ENCODE measurements at regions not wholly inside any gene's neighbourhood (a gene's known extent, or its start where the extent isn't known, plus 50 kb on each side); places are given as distances from the start of the nearest gene placed in this dataset.

- Mint-ChIP-seq H3K4me3 (no peak overlapping the region), H3K36me3 (ENCODE audit: low read depth) (peaks cover 8% of the 10 kb centered on the region), H3K27me3 (ENCODE audit: low read depth) (peaks cover 9% of the 10 kb centered on the region), H3K27ac (no peak overlapping the region), H3K9me3 (no peaks in the 10 kb centered on the region), H3K4me1 (ENCODE audit: low read depth) (peaks cover 15% of the 10 kb centered on the region)
Observed at GRCh38 chr2:64230540-64230939, 86.3 kb upstream of the PELI1 start.

GRCh38 chr2:64232266-64232665 is 88.0 kb upstream of the PELI1 start:
- Mint-ChIP-seq H3K27ac (no peak overlapping the region), H3K9me3 (no peaks in the 10 kb centered on the region)

GRCh38 chr2:64233376-64233922 is 89.2 kb upstream of the PELI1 start:
- Mint-ChIP-seq H3K27me3 (ENCODE audit: low read depth) (peaks cover 9% of the 10 kb centered on the region), H3K36me3 (ENCODE audit: low read depth) (peaks cover 8% of the 10 kb centered on the region), H3K4me1 (ENCODE audit: low read depth) (peaks cover 5% of the 10 kb centered on the region), H3K4me3 (no peak overlapping the region), H3K9me3 (no peaks in the 10 kb centered on the region), H3K27ac (no peak overlapping the region)

More at GRCh38 chr2:64232266-64232665, 88.0 kb upstream of the PELI1 start:
- peaks cover 14% of the 10 kb centered on the region for H3K4me1 Mint-ChIP-seq (ENCODE audit: low read depth)
- peaks cover 8% of the 10 kb centered on the region for H3K36me3 Mint-ChIP-seq (ENCODE audit: low read depth)
- H3K27me3 Mint-ChIP-seq (ENCODE audit: low read depth) = peaks cover 9% of the 10 kb centered on the region
- no peak overlapping the region for H3K4me3 Mint-ChIP-seq

GRCh38 chr2:64234150-64234549 is 89.9 kb upstream of the PELI1 start:
- Mint-ChIP-seq H3K4me3 (no peak overlapping the region), H3K36me3 (ENCODE audit: low read depth) (peaks cover 10% of the 10 kb centered on the region), H3K4me1 (ENCODE audit: low read depth) (no peaks in the 10 kb centered on the region), H3K27ac (no peak overlapping the region), H3K9me3 (no peaks in the 10 kb centered on the region), H3K27me3 (ENCODE audit: low read depth) (peaks cover 13% of the 10 kb centered on the region)

GRCh38 chr2:64234785-64235184 is 90.6 kb upstream of the PELI1 start:
- H3K4me3 Mint-ChIP-seq = no peak overlapping the region
- peaks cover 13% of the 10 kb centered on the region for H3K27me3 Mint-ChIP-seq (ENCODE audit: low read depth)
- peaks cover 10% of the 10 kb centered on the region for H3K36me3 Mint-ChIP-seq (ENCODE audit: low read depth)
- H3K27ac Mint-ChIP-seq = no peak overlapping the region
- H3K9me3 Mint-ChIP-seq = no peaks in the 10 kb centered on the region
- H3K4me1 Mint-ChIP-seq (ENCODE audit: low read depth) = no peaks in the 10 kb centered on the region

- Mint-ChIP-seq H3K27ac (no peak overlapping the region), H3K9me3 (no peaks in the 10 kb centered on the region), H3K4me3 (no peak overlapping the region), H3K4me1 (ENCODE audit: low read depth) (no peaks in the 10 kb centered on the region), H3K36me3 (ENCODE audit: low read depth) (peaks cover 9% of the 10 kb centered on the region), H3K27me3 (ENCODE audit: low read depth) (peaks cover 21% of the 10 kb centered on the region)
Observed at GRCh38 chr2:64237266-64237665, 93.0 kb upstream of the PELI1 start.

GRCh38 chr2:64238799-64239198 is 94.6 kb upstream of the PELI1 start:
- Mint-ChIP-seq H3K9me3 (no peaks in the 10 kb centered on the region), H3K36me3 (ENCODE audit: low read depth) (peaks cover 9% of the 10 kb centered on the region), H3K4me3 (no peak overlapping the region), H3K4me1 (ENCODE audit: low read depth) (no peaks in the 10 kb centered on the region), H3K27ac (no peak overlapping the region), H3K27me3 (ENCODE audit: low read depth) (peaks cover 26% of the 10 kb centered on the region)

- Mint-ChIP-seq H3K27ac (no peak overlapping the region), H3K27me3 (ENCODE audit: low read depth) (peaks cover 29% of the 10 kb centered on the region), H3K9me3 (no peaks in the 10 kb centered on the region), H3K4me1 (ENCODE audit: low read depth) (peaks cover 2% of the 10 kb centered on the region), H3K36me3 (ENCODE audit: low read depth) (peaks cover 13% of the 10 kb centered on the region), H3K4me3 (no peak overlapping the region)
Observed at GRCh38 chr2:64243081-64244036, 99.1 kb upstream of the PELI1 start.

- peaks cover 25% of the 10 kb centered on the region for H3K27me3 Mint-ChIP-seq (ENCODE audit: low read depth)
- no peaks in the 10 kb centered on the region for H3K9me3 Mint-ChIP-seq
- peaks cover 12% of the 10 kb centered on the region for H3K36me3 Mint-ChIP-seq (ENCODE audit: low read depth)
- H3K27ac Mint-ChIP-seq = no peak overlapping the region
- H3K4me3 Mint-ChIP-seq = no peak overlapping the region
- peaks cover 2% of the 10 kb centered on the region for H3K4me1 Mint-ChIP-seq (ENCODE audit: low read depth)
Observed at GRCh38 chr2:64244037-64244416, 99.8 kb upstream of the PELI1 start.

- H3K4me1 Mint-ChIP-seq (ENCODE audit: low read depth) = peaks cover 2% of the 10 kb centered on the region
- no peaks in the 10 kb centered on the region for H3K9me3 Mint-ChIP-seq
- peaks cover 21% of the 10 kb centered on the region for H3K27me3 Mint-ChIP-seq (ENCODE audit: low read depth)
- H3K36me3 Mint-ChIP-seq (ENCODE audit: low read depth) = peaks cover 8% of the 10 kb centered on the region
- H3K27ac Mint-ChIP-seq = no peak overlapping the region
- H3K4me3 Mint-ChIP-seq = no peak overlapping the region
Observed at GRCh38 chr2:64245631-64246030, 101.4 kb upstream of the PELI1 start.

- H3K4me1 Mint-ChIP-seq (ENCODE audit: low read depth) = peaks cover 8% of the 10 kb centered on the region
- H3K27ac Mint-ChIP-seq = no peak overlapping the region
- H3K36me3 Mint-ChIP-seq (ENCODE audit: low read depth) = peaks cover 5% of the 10 kb centered on the region
- peaks cover 12% of the 10 kb centered on the region for H3K27me3 Mint-ChIP-seq (ENCODE audit: low read depth)
- H3K4me3 Mint-ChIP-seq = no peak overlapping the region
- H3K9me3 Mint-ChIP-seq = no peaks in the 10 kb centered on the region
Observed at GRCh38 chr2:64246962-64247361, 102.7 kb upstream of the PELI1 start.

- H3K4me3 Mint-ChIP-seq = no peak overlapping the region
- H3K4me1 Mint-ChIP-seq (ENCODE audit: low read depth) = peaks cover 8% of the 10 kb centered on the region
- H3K36me3 Mint-ChIP-seq (ENCODE audit: low read depth) = peaks cover 5% of the 10 kb centered on the region
- H3K27ac Mint-ChIP-seq = no peak overlapping the region
- H3K9me3 Mint-ChIP-seq = no peaks in the 10 kb centered on the region
- H3K27me3 Mint-ChIP-seq (ENCODE audit: low read depth) = no peaks in the 10 kb centered on the region
Observed at GRCh38 chr2:64249426-64249825, 105.2 kb upstream of the PELI1 start.

- no peaks in the 10 kb centered on the region for H3K27me3 Mint-ChIP-seq (ENCODE audit: low read depth)
- H3K4me1 Mint-ChIP-seq (ENCODE audit: low read depth) = peaks cover 8% of the 10 kb centered on the region
- no peak overlapping the region for H3K4me3 Mint-ChIP-seq
- H3K27ac Mint-ChIP-seq = no peak overlapping the region
- no peaks in the 10 kb centered on the region for H3K9me3 Mint-ChIP-seq
- peaks cover 5% of the 10 kb centered on the region for H3K36me3 Mint-ChIP-seq (ENCODE audit: low read depth)
Observed at GRCh38 chr2:64250063-64250462, 105.8 kb upstream of the PELI1 start.

GRCh38 chr2:64250751-64251423 is 106.7 kb upstream of the PELI1 start:
- peaks cover 5% of the 10 kb centered on the region for H3K36me3 Mint-ChIP-seq (ENCODE audit: low read depth)
- H3K27me3 Mint-ChIP-seq (ENCODE audit: low read depth) = no peaks in the 10 kb centered on the region
- no peak overlapping the region for H3K4me3 Mint-ChIP-seq
- H3K4me1 Mint-ChIP-seq (ENCODE audit: low read depth) = peaks cover 8% of the 10 kb centered on the region
- no peaks in the 10 kb centered on the region for H3K9me3 Mint-ChIP-seq
- no peak overlapping the region for H3K27ac Mint-ChIP-seq
